ENCODE measurements at regions not wholly inside any gene's neighbourhood (a gene's known extent, or its start where the extent isn't known, plus 50 kb on each side); places are given as distances from the start of the nearest gene placed in this dataset.

GRCh38 chr22:48505891-48506290 is 1321.8 kb downstream of the BRD1 start:
- Histone ChIP-seq H3K9me3 (no peaks in the 10 kb centered on the region), H3K4me3 (no peak overlapping the region), H3K27ac (no peak overlapping the region), H3K36me3 (no peaks in the 10 kb centered on the region), H3K4me1 (no peaks in the 10 kb centered on the region), H3K27me3 (peaks cover 0 to 67% (median 7%) of the 10 kb centered on the region in 3 donors)
- DNase-seq = no peak
- no peak for TF ChIP-seq POLR2AphosphoS5 (IDR thresholded peaks at IDR 0.05)
- TF ChIP-seq CTCF (IDR thresholded peaks at IDR 0.05) = no peak
- no peak for TF ChIP-seq EP300 (IDR thresholded peaks at IDR 0.05)
- no peak for TF ChIP-seq POLR2A (IDR thresholded peaks at IDR 0.05)
- 58 to 71% (median 65%) methylated on average over 7 to 8 of the region's 8 CpGs for WGBS, 5 donors
- intact Hi-C loops (cut with DNase I; ENCODE audit: low total_unique reads) = no loop called here

- no peak overlapping the region for H3K4me3 ChIP-seq
- H3K4me1 ChIP-seq = no peaks in the 10 kb centered on the region
- TF ChIP-seq POLR2AphosphoS5 (IDR thresholded peaks at IDR 0.05) (no peak), POLR2A (IDR thresholded peaks at IDR 0.05) (no peak), CTCF (IDR thresholded peaks at IDR 0.05) (no peak), EP300 (IDR thresholded peaks at IDR 0.05) (no peak)
- H3K27ac ChIP-seq = no peak overlapping the region
- intact Hi-C loops (cut with DNase I; ENCODE audit: low total_unique reads) = no loop called here
- WGBS, 5 donors = 51 to 77% (median 63%) methylated on average over 4 to 7 of the region's 7 CpGs
- DNase-seq = no peak
- no peaks in the 10 kb centered on the region for H3K36me3 ChIP-seq
- H3K27me3 ChIP-seq = peaks cover 0 to 79% (median 7%) of the 10 kb centered on the region in 3 donors
- no peaks in the 10 kb centered on the region for H3K9me3 ChIP-seq
Observed at GRCh38 chr22:48504519-48505140, 1323.0 kb downstream of the BRD1 start.

GRCh38 chr22:48503876-48504275 is 1323.8 kb downstream of the BRD1 start:
- Histone ChIP-seq H3K27me3 (peaks cover 0 to 87% (median 7%) of the 10 kb centered on the region in 3 donors), H3K27ac (no peak overlapping the region), H3K36me3 (no peaks in the 10 kb centered on the region), H3K9me3 (no peaks in the 10 kb centered on the region), H3K4me3 (no peak overlapping the region), H3K4me1 (no peaks in the 10 kb centered on the region)
- no peak for DNase-seq
- 64 to 74% (median 67%) methylated on average over 6 to 9 of the region's 9 CpGs for WGBS, 5 donors
- intact Hi-C loops (cut with DNase I; ENCODE audit: low total_unique reads) = no loop called here
- TF ChIP-seq CTCF (IDR thresholded peaks at IDR 0.05) = no peak

GRCh38 chr22:48503035-48503625 is 1324.5 kb downstream of the BRD1 start:
- Histone ChIP-seq H3K4me1 (no peaks in the 10 kb centered on the region), H3K9me3 (no peaks in the 10 kb centered on the region), H3K27ac (no peak overlapping the region), H3K27me3 (peaks cover 0 to 87% (median 7%) of the 10 kb centered on the region in 3 donors), H3K4me3 (no peak overlapping the region), H3K36me3 (no peaks in the 10 kb centered on the region)
- TF ChIP-seq POLR2A (IDR thresholded peaks at IDR 0.05) (no peak), EP300 (IDR thresholded peaks at IDR 0.05) (no peak), POLR2AphosphoS5 (IDR thresholded peaks at IDR 0.05) (no peak), CTCF (IDR thresholded peaks at IDR 0.05) (no peak)
- no peak for DNase-seq
- intact Hi-C loops (cut with DNase I; ENCODE audit: low total_unique reads) = no loop called here
- WGBS, 5 donors = 69 to 84% (median 75%) methylated on average over 9 to 13 of the region's 13 CpGs
